ENCODE measurements at regions not wholly inside any gene's neighbourhood (a gene's known extent, or its start where the extent isn't known, plus 50 kb on each side); places are given as distances from the start of the nearest gene placed in this dataset.

- Histone ChIP-seq H3K9me3 (replicated peaks; ENCODE audit: control insufficient read depth, insufficient read depth, low read length) (no peaks in the 10 kb centered on the region), H3K36me3 (ENCODE audit: control insufficient read depth in 2 of 2, extremely low read depth in 1 of 2, insufficient read depth in 2 of 2, low read length in 2 of 2) (no peaks in the 10 kb centered on the region), H3K9me1 (replicated peaks; ENCODE audit: control insufficient read depth, extremely low read depth, insufficient read depth, low read length) (no peaks in the 10 kb centered on the region), H2AFZ (ENCODE audit: low read depth, low read length) (no peak overlapping the region), H3K79me2 (ENCODE audit: control insufficient read depth, insufficient read depth, low read length) (no peaks in the 10 kb centered on the region), H3K4me1 (ENCODE audit: control insufficient read depth, extremely low read depth, insufficient read depth, low read length) (no peaks in the 10 kb centered on the region), H3K27me3 (ENCODE audit: control insufficient read depth in 2 of 2, insufficient read depth in 2 of 2, low read length in 2 of 2) (no peaks in the 10 kb centered on the region), H3K4me3 (replicated peaks in 1 of 3; ENCODE audit: insufficient read depth in 1 of 3, low read depth in 1 of 3, low read length in 3 of 3) (no peak overlapping the region), H3K4me2 (ENCODE audit: insufficient read depth, low read length) (no peak overlapping the region), H3K27ac (ENCODE audit: insufficient read depth, low read depth, low read length) (no peak overlapping the region), H4K20me1 (replicated peaks; ENCODE audit: control insufficient read depth, extremely low read depth, insufficient read depth, low read length) (no peaks in the 10 kb centered on the region), H3K9ac (replicated peaks; ENCODE audit: extremely low read depth, insufficient read depth, low read length) (no peak overlapping the region)
- intact Hi-C loops (cut with micrococcal nuclease) = no loop called here
- TF ChIP-seq CTCF (IDR thresholded peaks at IDR 0.05; ENCODE audit: extremely low read depth in 1 of 2, insufficient read depth in 1 of 2, low read depth in 1 of 2, low read length in 2 of 2) (no peak), POLR2AphosphoS5 (IDR thresholded peaks at IDR 0.05; ENCODE audit: insufficient read depth, low read depth, low read length) (no peak), MAX (IDR thresholded peaks at IDR 0.05; ENCODE audit: insufficient read depth, insufficient read length) (no peak), JUN (IDR thresholded peaks at IDR 0.05; ENCODE audit: borderline replicate concordance, insufficient read depth, insufficient read length, low read depth) (no peak), GATA2 (IDR thresholded peaks at IDR 0.05; ENCODE audit: insufficient read depth, insufficient read length, low read depth, low read length) (no peak), POLR2A (IDR thresholded peaks at IDR 0.05; ENCODE audit: low read depth, low read length) (no peak), FOS (IDR thresholded peaks at IDR 0.05; ENCODE audit: borderline replicate concordance, insufficient read depth, low read length) (no peak), EZH2 (IDR thresholded peaks at IDR 0.05; ENCODE audit: borderline replicate concordance, low read depth, low read length, severe bottlenecking) (no peak), MYC (IDR thresholded peaks at IDR 0.05; ENCODE audit: low read depth, low read length) (no peak)
- no peak for DNase-seq (ENCODE audit: low read depth, low spot score)
- ChIA-PET CTCF (no interaction called here), POLR2A (no interaction called here)
- dilution Hi-C loops (cut with MboI; ENCODE audit: extremely low pct_ligation_motif_present, low sequenced_read_pairs) = no loop called here
- no TSS peak for BruUV-seq (replicated peaks)
- no peak for FAIRE-seq
These were observed 334.2 kb upstream of the MDFIC2 start for GRCh38 chr3:70646635-70647034.

Measured in endothelial cell of umbilical vein (primary cell).